Naive thymus-derived CD8-positive, alpha-beta T cell (primary cell): ENCODE measurements at regions not wholly inside any gene's neighbourhood (a gene's known extent, or its start where the extent isn't known, plus 50 kb on each side); places are given as distances from the start of the nearest gene placed in this dataset.

Experiments
- ATAC-seq, 2 donors: fragments of 150-1000 bp; cut with Tn5 transposase in 1 of 2; sonication (Bioruptor Pico), chemical (Tn5 transposase) in 1 of 2; 1 replicate in 1 of 2; 2 replicates in 1 of 2; pipeline ENCODE4 v1.10.0; 2021; ENCODE audit warnings: mild to moderate bottlenecking in 2 of 2, moderate library complexity in 2 of 2
- POLR2A ChIA-PET: fragments of 350-600 bp; sonication (Branson Sonifier 250); formaldehyde crosslinking; loops from one replicate; lab custom pipeline; 2021; ENCODE audit warnings: antibody characterized with exemption; lab: Charles Lee
- DNase-seq, 10 donors: peaks; one replicate each; pipeline versions ENCODE4 v3.0.0 to v3.0.0-alpha.2; 2020 to 2022
- H3K27ac Mint-ChIP-seq, 10 donors: one replicate each; pipeline ENCODE4 v1.8.0; 2020 to 2022; ENCODE audit warnings: mild to moderate bottlenecking in 10 of 10, mixed read lengths in 10 of 10, moderate library complexity in 4 of 10, inconsistent platforms in 1 of 10
- H3K27me3 Mint-ChIP-seq, 5 donors: one replicate each; pipeline ENCODE4 v1.8.0; 2021 to 2022; ENCODE audit warnings: mixed read lengths in 5 of 5
- H3K36me3 Mint-ChIP-seq, 3 donors: one replicate each; pipeline ENCODE4 v1.8.0; 2020 to 2022; ENCODE audit warnings: mixed read lengths in 3 of 3, mild to moderate bottlenecking in 2 of 3, inconsistent platforms in 1 of 3
- H3K4me1 Mint-ChIP-seq, 4 donors: one replicate each; pipeline ENCODE4 v1.8.0; 2021 to 2022; ENCODE audit warnings: mixed read lengths in 4 of 4
- H3K4me3 Mint-ChIP-seq, 10 donors: one replicate each; pipeline ENCODE4 v1.8.0; 2020 to 2022; ENCODE audit warnings: mild to moderate bottlenecking in 10 of 10, mixed read lengths in 10 of 10, moderate library complexity in 6 of 10, inconsistent platforms in 1 of 10
- H3K9me3 Mint-ChIP-seq, 9 donors: one replicate each; pipeline ENCODE4 v1.8.0; 2020 to 2022; ENCODE audit warnings: mixed read lengths in 9 of 9, mild to moderate bottlenecking in 3 of 9, inconsistent platforms in 1 of 9, moderate library complexity in 1 of 9

DNA sequence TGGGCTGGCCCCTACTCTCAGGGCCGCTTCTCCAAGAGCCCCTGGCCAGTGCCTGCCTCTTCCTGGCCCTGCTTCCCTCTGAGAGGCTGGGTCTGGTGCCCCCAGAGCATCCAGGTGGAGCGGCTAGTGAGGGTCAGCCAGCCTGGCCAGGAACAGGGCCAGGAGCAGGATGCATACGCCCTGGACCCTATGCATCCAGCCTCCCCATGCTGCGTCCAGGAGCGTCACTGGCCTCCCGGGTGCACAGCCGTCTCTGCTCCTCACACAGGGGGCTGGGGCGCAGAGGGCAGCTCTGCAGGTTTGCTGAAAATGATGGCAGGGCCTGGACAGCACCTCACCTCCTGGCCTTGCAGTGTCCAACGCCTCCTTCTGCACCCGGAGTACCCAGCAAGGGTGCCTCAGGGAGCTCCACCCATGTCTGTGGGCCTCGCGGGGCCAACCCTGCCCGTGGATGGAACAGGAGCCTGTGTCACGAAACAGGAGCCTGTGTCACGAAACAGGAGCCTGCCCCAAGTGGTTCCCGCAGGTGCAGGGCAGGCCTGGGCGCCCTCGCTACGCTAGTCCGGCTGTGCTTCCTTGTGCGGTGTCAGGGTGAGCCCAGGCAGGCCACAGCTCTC is 246.2 kb upstream of the PPP2R2D start:
- H3K4me1 Mint-ChIP-seq, result peaks cover 3 to 9% (median 6%) of the 10 kb centered on the region in 4 donors
- POLR2A ChIA-PET, result no interaction called here
- H3K9me3 Mint-ChIP-seq, result no peaks in the 10 kb centered on the region
- no peaks in the 10 kb centered on the region for H3K36me3 Mint-ChIP-seq
- H3K4me3 Mint-ChIP-seq, result no peak overlapping the region
- ATAC-seq (no peak), DNase-seq (no peak)
- peaks cover 9 to 35% (median 31%) of the 10 kb centered on the region in 5 donors for H3K27me3 Mint-ChIP-seq
- H3K27ac Mint-ChIP-seq, result no peak overlapping the region

DNA sequence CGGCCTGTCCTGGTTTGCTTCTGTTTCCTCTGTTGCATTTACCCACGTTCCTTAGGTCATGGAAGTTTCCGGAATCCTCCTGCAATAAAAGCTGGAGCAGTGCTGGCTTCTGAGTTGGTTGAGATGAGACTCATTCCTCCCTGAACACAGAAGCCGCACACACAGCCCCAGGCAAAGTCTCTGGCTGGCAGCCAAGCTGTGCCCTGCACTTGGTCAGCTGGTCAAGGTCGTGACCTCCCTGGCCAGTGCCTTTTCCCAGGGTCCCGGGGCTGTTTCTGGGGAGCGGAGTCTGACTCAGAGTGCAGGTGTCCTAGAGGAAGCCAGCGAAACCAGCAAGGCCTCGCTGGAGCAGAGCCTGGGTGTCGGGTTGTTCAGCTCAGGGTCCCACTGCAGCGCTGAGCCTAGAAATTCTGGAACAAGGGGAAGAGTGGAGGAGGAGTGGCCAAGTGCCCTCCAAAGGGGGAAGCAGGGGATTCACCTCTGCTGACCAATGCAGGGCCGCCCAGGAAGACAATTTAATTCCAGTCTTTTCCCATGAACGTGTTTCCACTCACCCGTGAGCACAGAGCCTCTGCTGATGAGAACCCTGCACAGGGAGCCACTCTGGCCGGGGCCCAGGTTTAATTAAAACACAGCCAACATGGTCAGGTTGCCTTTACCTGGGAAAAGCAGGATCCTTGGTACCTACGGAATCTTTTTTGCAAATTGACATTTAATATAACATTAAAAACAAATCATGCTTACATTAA is 245.5 kb upstream of the PPP2R2D start:
- H3K9me3 Mint-ChIP-seq, result peaks cover 0 to 1% (median 0%) of the 10 kb centered on the region in 9 donors
- POLR2A ChIA-PET, result no interaction called here

GRCh38 chr10:131656009-131656408 is 244.8 kb upstream of the PPP2R2D start:
- H3K4me1 Mint-ChIP-seq, result peaks cover 3 to 9% (median 6%) of the 10 kb centered on the region in 4 donors
- H3K36me3 Mint-ChIP-seq, result no peaks in the 10 kb centered on the region
- no peak for DNase-seq
- peaks cover 0 to 7% (median 0%) of the 10 kb centered on the region in 9 donors for H3K9me3 Mint-ChIP-seq
- no peak for ATAC-seq
- peaks cover 10 to 36% (median 29%) of the 10 kb centered on the region in 5 donors for H3K27me3 Mint-ChIP-seq
- no peak overlapping the region for H3K27ac Mint-ChIP-seq
- H3K4me3 Mint-ChIP-seq, result no peak overlapping the region
- POLR2A ChIA-PET, result no interaction called here

More for the DNA sequence above, 245.5 kb upstream of the PPP2R2D start:
- no peak for ATAC-seq
- DNase-seq, result no peak
- Mint-ChIP-seq H3K27me3 (peaks cover 9 to 37% (median 32%) of the 10 kb centered on the region in 5 donors), H3K27ac (no peak overlapping the region), H3K4me3 (no peak overlapping the region), H3K4me1 (peaks cover 3 to 9% (median 6%) of the 10 kb centered on the region in 4 donors), H3K36me3 (no peaks in the 10 kb centered on the region)

GRCh38 chr10:131656431-131656841 is 244.4 kb upstream of the PPP2R2D start:
- no peaks in the 10 kb centered on the region for H3K36me3 Mint-ChIP-seq
- DNase-seq, result no peak
- no peak overlapping the region for H3K27ac Mint-ChIP-seq
- ATAC-seq, result no peak
- POLR2A ChIA-PET, result no interaction called here
- peaks cover 0 to 9% (median 6%) of the 10 kb centered on the region in 4 donors for H3K4me1 Mint-ChIP-seq
- H3K9me3 Mint-ChIP-seq, result peaks cover 0 to 7% (median 0%) of the 10 kb centered on the region in 9 donors
- H3K4me3 Mint-ChIP-seq, result no peak overlapping the region
- H3K27me3 Mint-ChIP-seq, result peaks cover 8 to 33% (median 24%) of the 10 kb centered on the region in 5 donors

DNA sequence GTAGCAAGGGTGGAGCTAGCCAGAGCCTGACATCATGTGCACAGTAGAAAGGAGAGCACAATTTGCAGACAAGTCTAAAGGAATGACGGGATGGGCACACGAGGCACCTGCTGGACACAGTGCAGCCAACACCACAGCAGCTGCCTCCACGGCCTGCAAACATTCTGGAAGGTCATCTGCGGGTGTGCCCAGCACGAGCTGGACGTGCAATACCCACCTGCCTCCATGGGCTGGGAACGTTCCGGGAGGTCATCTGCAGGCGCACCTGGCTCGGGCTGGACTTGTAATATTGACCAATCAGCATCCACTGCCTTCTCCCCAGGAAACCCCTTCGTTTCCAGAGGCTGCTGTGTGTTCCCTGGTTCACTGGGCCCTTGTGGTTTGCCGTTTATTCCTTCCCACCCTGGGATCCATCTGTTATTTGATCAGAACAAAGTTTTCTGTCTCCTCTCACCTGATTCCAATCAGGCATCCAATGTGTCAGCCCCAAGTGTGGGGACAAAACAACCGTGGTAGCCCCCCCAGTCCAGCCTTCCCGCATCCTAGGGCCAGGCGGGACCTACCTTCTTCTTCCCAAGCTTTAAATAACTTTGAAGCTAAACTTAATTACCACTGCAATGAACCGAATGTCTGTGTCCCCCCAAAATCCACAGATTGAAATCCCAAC is 243.4 kb upstream of the PPP2R2D start:
- DNase-seq (no peak), ATAC-seq (no peak)
- peaks cover 6 to 28% (median 18%) of the 10 kb centered on the region in 5 donors for H3K27me3 Mint-ChIP-seq
- no peak overlapping the region for H3K4me3 Mint-ChIP-seq
- POLR2A ChIA-PET, result no interaction called here
- no peak overlapping the region for H3K27ac Mint-ChIP-seq
- no peaks in the 10 kb centered on the region for H3K36me3 Mint-ChIP-seq
- peaks cover 0 to 7% (median 2%) of the 10 kb centered on the region in 4 donors for H3K4me1 Mint-ChIP-seq
- H3K9me3 Mint-ChIP-seq, result peaks cover 0 to 7% (median 0%) of the 10 kb centered on the region in 9 donors

DNA sequence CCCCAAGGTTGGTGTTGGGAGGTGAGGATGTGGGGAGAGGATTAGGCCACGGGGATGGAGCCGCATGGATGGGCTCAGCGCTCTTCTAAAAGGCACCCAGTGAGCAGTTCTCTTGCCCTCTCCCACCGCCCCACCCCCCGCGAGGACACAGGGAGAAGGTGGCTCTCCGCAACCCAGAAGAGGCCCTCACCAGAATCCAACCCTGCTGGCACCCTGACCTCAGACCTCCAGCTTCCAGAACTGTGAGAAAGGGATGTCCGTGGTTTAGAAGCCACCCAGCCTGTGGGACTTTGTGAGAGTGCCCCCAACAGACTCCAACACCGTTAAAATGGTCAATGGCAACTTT is 242.8 kb upstream of the PPP2R2D start:
- DNase-seq (no peak), ATAC-seq (no peak)
- no peak overlapping the region for H3K4me3 Mint-ChIP-seq
- peaks cover 6 to 24% (median 16%) of the 10 kb centered on the region in 5 donors for H3K27me3 Mint-ChIP-seq
- H3K36me3 Mint-ChIP-seq, result no peaks in the 10 kb centered on the region
- H3K9me3 Mint-ChIP-seq, result peaks cover 0 to 7% (median 0%) of the 10 kb centered on the region in 9 donors
- H3K4me1 Mint-ChIP-seq, result peaks cover 0 to 2% (median 0%) of the 10 kb centered on the region in 4 donors
- H3K27ac Mint-ChIP-seq, result no peak overlapping the region
- POLR2A ChIA-PET, result no interaction called here

DNA sequence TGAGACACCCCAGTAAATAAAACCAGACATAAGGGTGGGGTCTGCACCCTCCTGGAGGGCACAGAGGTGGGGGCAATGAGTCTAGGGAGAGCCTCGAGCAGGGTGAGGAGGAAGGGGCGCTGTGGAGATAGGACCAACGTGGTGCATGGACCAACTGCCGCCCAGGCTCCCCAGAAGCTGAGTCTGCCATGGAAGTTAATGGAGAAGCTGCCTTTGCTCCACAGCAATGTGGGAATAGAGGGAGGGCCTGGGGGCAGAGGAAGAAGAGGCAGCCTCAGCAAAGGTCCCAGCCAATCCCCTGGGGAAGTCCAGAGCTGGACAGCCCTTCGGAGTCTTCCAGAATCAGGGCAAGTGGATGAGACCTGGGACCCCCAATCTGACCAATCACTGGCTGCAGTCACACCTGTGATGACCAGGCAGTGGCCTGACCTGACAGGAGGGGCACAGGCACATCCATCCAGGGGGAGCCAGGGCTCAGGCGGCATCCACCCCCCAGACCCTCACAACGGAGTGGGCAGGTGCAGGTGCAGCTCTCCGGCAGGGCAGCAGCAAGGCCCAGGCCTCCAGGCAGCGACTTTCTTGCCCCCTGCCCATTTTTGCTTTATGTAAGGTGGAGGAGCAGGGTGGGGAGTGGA is 242.2 kb upstream of the PPP2R2D start:
- Mint-ChIP-seq H3K4me3 (no peak overlapping the region), H3K9me3 (peaks cover 0 to 7% (median 0%) of the 10 kb centered on the region in 9 donors), H3K4me1 (peaks cover 0 to 2% (median 0%) of the 10 kb centered on the region in 4 donors), H3K36me3 (no peaks in the 10 kb centered on the region), H3K27me3 (peaks cover 5 to 24% (median 10%) of the 10 kb centered on the region in 5 donors), H3K27ac (no peak overlapping the region)
- DNase-seq (no peak), ATAC-seq (no peak)
- POLR2A ChIA-PET, result no interaction called here

DNA sequence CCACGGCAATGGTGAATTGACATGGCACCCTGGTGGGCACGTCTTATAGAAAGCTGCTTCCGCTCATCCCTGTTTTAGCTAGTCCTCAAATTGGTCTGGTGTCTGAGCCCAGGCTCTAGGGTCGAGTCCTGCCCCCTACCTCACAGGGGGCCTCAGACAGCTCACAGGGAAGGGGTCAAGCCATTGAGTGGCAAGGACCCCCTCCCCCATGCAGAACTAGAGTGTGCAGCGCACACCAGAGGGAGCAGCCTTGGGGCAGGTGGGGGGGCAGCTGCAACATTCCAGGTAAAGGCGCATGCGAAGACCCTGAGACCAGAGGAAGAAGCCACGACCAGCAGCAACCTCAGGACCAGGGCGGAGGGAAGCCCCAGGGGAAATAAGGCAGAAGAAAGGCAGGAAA is 240.4 kb upstream of the PPP2R2D start:
- POLR2A ChIA-PET, result no interaction called here
- Mint-ChIP-seq H3K4me1 (no peaks in the 10 kb centered on the region), H3K9me3 (peaks cover 0 to 12% (median 2%) of the 10 kb centered on the region in 9 donors), H3K36me3 (no peaks in the 10 kb centered on the region), H3K27me3 (peaks cover 0 to 16% (median 5%) of the 10 kb centered on the region in 5 donors), H3K27ac (no peak overlapping the region), H3K4me3 (no peak overlapping the region)
- DNase-seq, result no peak
- ATAC-seq, result no peak

- Mint-ChIP-seq H3K27ac (no peak overlapping the region), H3K27me3 (peaks cover 0 to 15% (median 8%) of the 10 kb centered on the region in 5 donors), H3K9me3 (peaks cover 0 to 12% (median 4%) of the 10 kb centered on the region in 9 donors), H3K4me3 (no peak overlapping the region), H3K36me3 (no peaks in the 10 kb centered on the region), H3K4me1 (no peaks in the 10 kb centered on the region)
- DNase-seq (no peak), ATAC-seq (no peak)
- POLR2A ChIA-PET, result no interaction called here
Measured at GRCh38 chr10:131662851-131663250, 238.0 kb upstream of the PPP2R2D start.

- no peak for DNase-seq
- no peaks in the 10 kb centered on the region for H3K4me1 Mint-ChIP-seq
- H3K27ac Mint-ChIP-seq, result no peak overlapping the region
- POLR2A ChIA-PET, result no interaction called here
- no peaks in the 10 kb centered on the region for H3K36me3 Mint-ChIP-seq
- no peak for ATAC-seq
- H3K27me3 Mint-ChIP-seq, result peaks cover 0 to 13% (median 8%) of the 10 kb centered on the region in 5 donors
- no peak overlapping the region for H3K4me3 Mint-ChIP-seq
- peaks cover 0 to 12% (median 4%) of the 10 kb centered on the region in 9 donors for H3K9me3 Mint-ChIP-seq
Measured at GRCh38 chr10:131663351-131663750, 237.5 kb upstream of the PPP2R2D start.

GRCh38 chr10:131666091-131666490 is 234.7 kb upstream of the PPP2R2D start:
- H3K27ac Mint-ChIP-seq, result no peak overlapping the region
- POLR2A ChIA-PET, result no interaction called here

DNA sequence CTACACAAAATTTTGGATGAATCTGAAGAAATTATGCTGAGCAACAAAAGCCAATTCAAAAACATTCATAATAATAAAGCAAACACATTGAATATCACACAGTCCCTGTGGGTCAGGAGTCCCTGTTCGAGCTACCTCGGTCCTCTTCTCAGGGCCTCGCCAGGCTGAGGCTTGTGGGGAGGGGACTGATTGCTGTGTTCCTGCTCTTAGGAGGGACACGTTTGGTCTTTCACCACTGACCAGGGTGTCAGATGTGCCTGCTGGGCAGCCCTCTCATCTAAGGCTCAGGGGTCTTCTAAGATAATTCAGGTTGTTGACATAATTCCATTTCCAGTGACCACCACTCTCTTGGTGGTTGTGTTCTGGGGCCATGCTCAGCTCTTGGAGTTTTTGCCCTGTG is 233.8 kb upstream of the PPP2R2D start:
- Mint-ChIP-seq H3K4me1 (no peaks in the 10 kb centered on the region), H3K27ac (no peak overlapping the region), H3K4me3 (no peak overlapping the region), H3K27me3 (peaks cover 0 to 15% (median 6%) of the 10 kb centered on the region in 5 donors), H3K9me3 (peaks cover 0 to 27% (median 8%) of the 10 kb centered on the region in 9 donors), H3K36me3 (peaks cover 0 to 2% (median 0%) of the 10 kb centered on the region in 3 donors)
- DNase-seq (no peak), ATAC-seq (no peak)
- POLR2A ChIA-PET, result no interaction called here

More at GRCh38 chr10:131666091-131666490, 234.7 kb upstream of the PPP2R2D start:
- Mint-ChIP-seq H3K36me3 (no peaks in the 10 kb centered on the region), H3K27me3 (peaks cover 0 to 15% (median 6%) of the 10 kb centered on the region in 5 donors), H3K4me3 (no peak overlapping the region), H3K4me1 (no peaks in the 10 kb centered on the region), H3K9me3 (peaks cover 0 to 17% (median 3%) of the 10 kb centered on the region in 9 donors)
- DNase-seq (no peak), ATAC-seq (no peak)
